K562 (cell line): ENCODE measurements at regions not wholly inside any gene's neighbourhood (a gene's known extent, or its start where the extent isn't known, plus 50 kb on each side); places are given as distances from the start of the nearest gene placed in this dataset.

Experiments
- ARID4B ChIP-seq: sonication (generic); formaldehyde crosslinking; IDR thresholded peaks from 2 replicates; pipeline ENCODE4 v1.8.0; 2022; ENCODE audit warnings: mild to moderate bottlenecking, missing genetic modification reagents
- REST ChIP-seq, 2 experiments: fragments of 450-650 bp; formaldehyde crosslinking in 1 of 2; IDR thresholded peaks; 2 replicates each; pipeline versions ENCODE4 v1.4.0 to v1.6.1; 2014 to 2020; ENCODE audit warnings: mild to moderate bottlenecking in 2 of 2, borderline replicate concordance in 1 of 2, low read depth in 1 of 2
- ZBTB1 ChIP-seq: sonication (generic); formaldehyde crosslinking; IDR thresholded peaks from 2 replicates; pipeline ENCODE4 v1.8.1; 2023; ENCODE audit warnings: missing genetic modification reagents, low read depth, mild to moderate bottlenecking, borderline replicate concordance
- TF ChIP-seq, protein P1 (sequence below): sonication (generic); formaldehyde crosslinking; IDR thresholded peaks from 2 replicates; pipeline ENCODE4 v1.8.1; 2023; ENCODE audit warnings: mild to moderate bottlenecking, missing genetic modification reagents

DNA sequence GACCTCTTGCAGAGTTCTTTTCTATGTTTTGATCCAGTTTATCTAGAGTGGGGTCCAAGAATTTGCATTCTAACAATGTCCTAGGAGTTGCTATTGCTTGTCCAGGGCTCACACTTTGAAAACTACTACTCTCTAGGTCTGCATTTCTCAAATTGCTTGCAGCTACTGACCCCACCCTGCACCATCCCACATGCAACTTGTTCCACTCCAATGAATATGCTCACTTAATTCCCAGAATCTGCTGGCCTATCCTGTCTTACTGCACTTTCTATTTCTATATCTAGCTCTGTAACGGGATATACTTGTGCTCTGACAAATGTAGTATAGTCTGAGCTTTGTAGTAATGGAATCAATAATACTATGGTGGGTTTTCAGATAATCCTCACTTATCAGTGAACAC, 570.3 kb downstream of the IQCM start:
- TF ChIP-seq, protein P1, sequence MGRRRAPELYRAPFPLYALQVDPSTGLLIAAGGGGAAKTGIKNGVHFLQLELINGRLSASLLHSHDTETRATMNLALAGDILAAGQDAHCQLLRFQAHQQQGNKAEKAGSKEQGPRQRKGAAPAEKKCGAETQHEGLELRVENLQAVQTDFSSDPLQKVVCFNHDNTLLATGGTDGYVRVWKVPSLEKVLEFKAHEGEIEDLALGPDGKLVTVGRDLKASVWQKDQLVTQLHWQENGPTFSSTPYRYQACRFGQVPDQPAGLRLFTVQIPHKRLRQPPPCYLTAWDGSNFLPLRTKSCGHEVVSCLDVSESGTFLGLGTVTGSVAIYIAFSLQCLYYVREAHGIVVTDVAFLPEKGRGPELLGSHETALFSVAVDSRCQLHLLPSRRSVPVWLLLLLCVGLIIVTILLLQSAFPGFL (CRISPR knock-in tag) = no peak
- TF ChIP-seq ZBTB1 (CRISPR knock-in tag) = no peak
- TF ChIP-seq ARID4B (CRISPR knock-in tag) = no peak
- no peak for TF ChIP-seq REST (IDR thresholded peaks at IDR 0.05; ENCODE audit: borderline replicate concordance)
- TF ChIP-seq REST (CRISPR knock-in tag; IDR thresholded peaks at IDR 0.05; ENCODE audit: low read depth) = no peak
